ENCODE measurements at regions not wholly inside any gene's neighbourhood (a gene's known extent, or its start where the extent isn't known, plus 50 kb on each side); places are given as distances from the start of the nearest gene placed in this dataset.

DNA sequence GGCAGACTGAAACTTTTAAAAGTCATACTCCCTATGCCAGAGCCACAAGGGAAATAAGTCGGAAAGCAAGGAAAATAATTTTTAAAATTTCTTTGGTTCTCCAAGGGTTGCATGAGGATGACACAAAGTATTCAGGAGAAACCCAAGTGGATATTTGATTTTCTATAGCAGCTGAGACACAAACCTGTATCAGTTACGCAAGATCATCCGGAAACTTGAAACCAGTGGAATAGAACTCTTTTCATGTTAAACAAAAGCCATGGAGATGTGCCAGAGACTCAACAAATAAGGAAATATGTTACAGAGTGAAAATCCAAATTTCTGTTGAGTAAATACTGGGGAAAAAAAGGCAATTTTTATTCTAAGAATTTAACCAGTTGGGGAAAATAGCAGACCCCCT lies 294.7 kb downstream of the KIF2B start:
- no peak for TF ChIP-seq POLR2A (IDR thresholded peaks at IDR 0.05; ENCODE audit: borderline replicate concordance, extremely low read depth, insufficient read depth, insufficient read length)
- no peak for TF ChIP-seq CEBPB (IDR thresholded peaks at IDR 0.05; ENCODE audit: low read depth)
- TF ChIP-seq, protein P1, sequence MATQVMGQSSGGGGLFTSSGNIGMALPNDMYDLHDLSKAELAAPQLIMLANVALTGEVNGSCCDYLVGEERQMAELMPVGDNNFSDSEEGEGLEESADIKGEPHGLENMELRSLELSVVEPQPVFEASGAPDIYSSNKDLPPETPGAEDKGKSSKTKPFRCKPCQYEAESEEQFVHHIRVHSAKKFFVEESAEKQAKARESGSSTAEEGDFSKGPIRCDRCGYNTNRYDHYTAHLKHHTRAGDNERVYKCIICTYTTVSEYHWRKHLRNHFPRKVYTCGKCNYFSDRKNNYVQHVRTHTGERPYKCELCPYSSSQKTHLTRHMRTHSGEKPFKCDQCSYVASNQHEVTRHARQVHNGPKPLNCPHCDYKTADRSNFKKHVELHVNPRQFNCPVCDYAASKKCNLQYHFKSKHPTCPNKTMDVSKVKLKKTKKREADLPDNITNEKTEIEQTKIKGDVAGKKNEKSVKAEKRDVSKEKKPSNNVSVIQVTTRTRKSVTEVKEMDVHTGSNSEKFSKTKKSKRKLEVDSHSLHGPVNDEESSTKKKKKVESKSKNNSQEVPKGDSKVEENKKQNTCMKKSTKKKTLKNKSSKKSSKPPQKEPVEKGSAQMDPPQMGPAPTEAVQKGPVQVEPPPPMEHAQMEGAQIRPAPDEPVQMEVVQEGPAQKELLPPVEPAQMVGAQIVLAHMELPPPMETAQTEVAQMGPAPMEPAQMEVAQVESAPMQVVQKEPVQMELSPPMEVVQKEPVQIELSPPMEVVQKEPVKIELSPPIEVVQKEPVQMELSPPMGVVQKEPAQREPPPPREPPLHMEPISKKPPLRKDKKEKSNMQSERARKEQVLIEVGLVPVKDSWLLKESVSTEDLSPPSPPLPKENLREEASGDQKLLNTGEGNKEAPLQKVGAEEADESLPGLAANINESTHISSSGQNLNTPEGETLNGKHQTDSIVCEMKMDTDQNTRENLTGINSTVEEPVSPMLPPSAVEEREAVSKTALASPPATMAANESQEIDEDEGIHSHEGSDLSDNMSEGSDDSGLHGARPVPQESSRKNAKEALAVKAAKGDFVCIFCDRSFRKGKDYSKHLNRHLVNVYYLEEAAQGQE (IDR thresholded peaks at IDR 0.05; ENCODE audit: low read depth) = no peak
- no peak for TF ChIP-seq EGR1 (IDR thresholded peaks at IDR 0.05; ENCODE audit: low read depth)
- TF ChIP-seq EZH2 (IDR thresholded peaks at IDR 0.05) = no peak
- no peak for TF ChIP-seq EZH2phosphoT487 (IDR thresholded peaks at IDR 0.05; ENCODE audit: borderline replicate concordance)
- TF ChIP-seq, protein P2, sequence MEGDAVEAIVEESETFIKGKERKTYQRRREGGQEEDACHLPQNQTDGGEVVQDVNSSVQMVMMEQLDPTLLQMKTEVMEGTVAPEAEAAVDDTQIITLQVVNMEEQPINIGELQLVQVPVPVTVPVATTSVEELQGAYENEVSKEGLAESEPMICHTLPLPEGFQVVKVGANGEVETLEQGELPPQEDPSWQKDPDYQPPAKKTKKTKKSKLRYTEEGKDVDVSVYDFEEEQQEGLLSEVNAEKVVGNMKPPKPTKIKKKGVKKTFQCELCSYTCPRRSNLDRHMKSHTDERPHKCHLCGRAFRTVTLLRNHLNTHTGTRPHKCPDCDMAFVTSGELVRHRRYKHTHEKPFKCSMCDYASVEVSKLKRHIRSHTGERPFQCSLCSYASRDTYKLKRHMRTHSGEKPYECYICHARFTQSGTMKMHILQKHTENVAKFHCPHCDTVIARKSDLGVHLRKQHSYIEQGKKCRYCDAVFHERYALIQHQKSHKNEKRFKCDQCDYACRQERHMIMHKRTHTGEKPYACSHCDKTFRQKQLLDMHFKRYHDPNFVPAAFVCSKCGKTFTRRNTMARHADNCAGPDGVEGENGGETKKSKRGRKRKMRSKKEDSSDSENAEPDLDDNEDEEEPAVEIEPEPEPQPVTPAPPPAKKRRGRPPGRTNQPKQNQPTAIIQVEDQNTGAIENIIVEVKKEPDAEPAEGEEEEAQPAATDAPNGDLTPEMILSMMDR (IDR thresholded peaks at IDR 0.05 in 2 of 3, conservative IDR thresholded peaks at IDR 0.05 in 1 of 3; ENCODE audit: borderline replicate concordance in 1 of 3, insufficient read depth in 1 of 3, low read depth in 2 of 3, low read length in 2 of 3) = no peak
- no peak for TF ChIP-seq CBX3 (IDR thresholded peaks at IDR 0.05; ENCODE audit: low read depth)
- no peak for TF ChIP-seq POLR2AphosphoS5 (IDR thresholded peaks at IDR 0.05; ENCODE audit: low read depth, low read length)
- TF ChIP-seq SRF (IDR thresholded peaks at IDR 0.05; ENCODE audit: low read depth) = no peak
- no peak for TF ChIP-seq JUND (IDR thresholded peaks at IDR 0.05)
- no peak for TF ChIP-seq TCF7L2 (IDR thresholded peaks at IDR 0.05; ENCODE audit: borderline replicate concordance, extremely low read depth, insufficient read depth, insufficient read length)
